ENCODE measurements at regions not wholly inside any gene's neighbourhood (a gene's known extent, or its start where the extent isn't known, plus 50 kb on each side); places are given as distances from the start of the nearest gene placed in this dataset.

- no peak for TF ChIP-seq CTCF (IDR thresholded peaks at IDR 0.05; ENCODE audit: low read length, missing control alignments)
- H3K4me3 ChIP-seq (replicated peaks; ENCODE audit: low read depth, low read length) = no peak overlapping the region
- peak; percentile 65 for DNase-seq (ENCODE audit: low read depth)
Measured at GRCh38 chr14:29442696-29443095, 485.0 kb downstream of the PRKD1 start.

GRCh38 chr14:29444216-29444615 lies 483.4 kb downstream of the PRKD1 start:
- H3K4me3 ChIP-seq (replicated peaks; ENCODE audit: low read depth, low read length) = no peak overlapping the region
- TF ChIP-seq CTCF (IDR thresholded peaks at IDR 0.05; ENCODE audit: low read length, missing control alignments) = no peak
- DNase-seq (ENCODE audit: low read depth) = no peak

GRCh38 chr14:29444805-29445204 lies 482.8 kb downstream of the PRKD1 start:
- no peak for TF ChIP-seq CTCF (IDR thresholded peaks at IDR 0.05; ENCODE audit: low read length, missing control alignments)

GRCh38 chr14:29446971-29447370 lies 480.7 kb downstream of the PRKD1 start:
- DNase-seq (ENCODE audit: low read depth) = no peak
- no peak for TF ChIP-seq CTCF (IDR thresholded peaks at IDR 0.05; ENCODE audit: low read length, missing control alignments)
- no peak overlapping the region for H3K4me3 ChIP-seq (replicated peaks; ENCODE audit: low read depth, low read length)

More at GRCh38 chr14:29444805-29445204, 482.8 kb downstream of the PRKD1 start:
- H3K4me3 ChIP-seq (replicated peaks; ENCODE audit: low read depth, low read length) = no peak overlapping the region
- DNase-seq (ENCODE audit: low read depth) = peak; percentile 54

- no peak overlapping the region for H3K4me3 ChIP-seq (replicated peaks; ENCODE audit: low read depth, low read length)
- TF ChIP-seq CTCF (IDR thresholded peaks at IDR 0.05; ENCODE audit: low read length, missing control alignments) = no peak
- no peak for DNase-seq (ENCODE audit: low read depth)
Measured at GRCh38 chr14:29451941-29452340, 475.7 kb downstream of the PRKD1 start.

GRCh38 chr14:29453045-29453444 lies 474.6 kb downstream of the PRKD1 start:
- H3K4me3 ChIP-seq (replicated peaks; ENCODE audit: low read depth, low read length) = no peak overlapping the region
- DNase-seq (ENCODE audit: low read depth) = no peak
- TF ChIP-seq CTCF (IDR thresholded peaks at IDR 0.05; ENCODE audit: low read length, missing control alignments) = no peak

- no peak for DNase-seq (ENCODE audit: low read depth)
- no peak for TF ChIP-seq CTCF (IDR thresholded peaks at IDR 0.05; ENCODE audit: low read length, missing control alignments)
- H3K4me3 ChIP-seq (replicated peaks; ENCODE audit: low read depth, low read length) = no peak overlapping the region
Measured at GRCh38 chr14:29454026-29454693, 473.5 kb downstream of the PRKD1 start.

Data from fibroblast of pulmonary artery (primary cell).